ENCODE measurements at regions not wholly inside any gene's neighbourhood (a gene's known extent, or its start where the extent isn't known, plus 50 kb on each side); places are given as distances from the start of the nearest gene placed in this dataset.

DNA sequence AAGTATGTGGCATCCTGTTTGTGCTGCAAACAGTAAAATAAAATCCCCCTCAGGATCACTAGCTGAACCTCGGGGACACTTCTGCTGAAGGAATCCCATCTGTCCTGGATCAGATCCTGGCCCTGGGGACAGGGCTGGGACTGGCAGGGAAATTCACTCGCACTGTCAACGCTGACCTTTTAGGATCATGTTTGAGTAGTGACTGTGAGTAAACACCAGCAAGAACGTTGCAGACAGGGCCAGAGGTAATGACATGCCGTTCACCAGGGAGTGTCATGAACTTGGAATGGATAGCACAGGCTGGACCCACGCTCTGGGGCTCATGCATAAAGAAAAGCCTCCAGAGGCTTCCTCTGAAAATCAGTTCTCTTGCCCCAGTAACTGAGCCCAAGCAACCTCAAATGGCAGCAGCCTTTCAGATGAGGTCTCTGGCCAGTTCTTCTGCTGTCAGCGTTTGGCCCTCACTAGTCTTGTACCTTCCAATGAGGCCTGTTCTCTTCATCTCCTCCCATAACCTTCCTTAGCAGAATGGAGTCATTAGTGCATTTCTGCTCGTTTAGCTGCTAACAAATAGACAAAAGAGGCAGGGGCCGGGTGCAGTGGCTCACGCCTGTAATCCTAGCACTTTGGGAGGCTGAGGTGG lies 51.0 kb upstream of the BARX2 start:
- Mint-ChIP-seq H3K9me3 (no peaks in the 10 kb centered on the region), H3K4me3 (no peak overlapping the region), H3K27ac (no peak overlapping the region), H3K27me3 (no peaks in the 10 kb centered on the region), H3K4me1 (ENCODE audit: low read depth) (no peaks in the 10 kb centered on the region), H3K36me3 (no peaks in the 10 kb centered on the region)
- ChIA-PET CTCF (no interaction called here), POLR2A (no interaction called here)
- intact Hi-C loops (cut with micrococcal nuclease) = no loop called here
- no peak for DNase-seq

DNA sequence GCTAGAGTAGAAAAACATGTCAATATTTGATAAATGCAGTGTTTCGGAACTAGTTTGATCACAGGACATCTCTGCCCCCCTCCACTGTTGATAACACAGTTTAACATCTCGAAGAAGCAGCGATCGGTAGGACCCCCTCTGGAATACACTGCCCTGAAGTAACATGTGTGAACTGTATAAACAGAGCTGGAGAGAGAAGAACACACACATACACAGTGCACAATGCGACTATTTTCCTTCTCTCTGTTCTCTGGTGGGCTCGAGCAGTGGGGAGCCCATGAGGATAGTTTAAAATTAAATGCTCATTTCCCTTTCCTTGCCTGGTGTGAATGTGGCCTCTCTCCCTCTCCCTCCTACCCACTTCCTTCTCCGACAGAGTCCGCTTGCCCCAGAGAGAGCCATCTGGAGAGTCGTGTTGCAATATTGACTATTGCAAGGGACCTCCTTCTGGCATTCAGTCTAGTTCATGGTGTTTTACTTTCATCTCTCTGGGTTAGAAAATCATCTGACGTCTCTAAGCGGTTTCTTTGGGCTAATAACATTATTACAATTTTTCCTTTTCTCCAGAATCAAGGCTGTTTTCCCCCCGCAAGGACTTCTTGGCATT lies 51.6 kb upstream of the BARX2 start:
- CTCF ChIA-PET = no interaction called here
- H3K4me3 Mint-ChIP-seq = no peak overlapping the region
- no peaks in the 10 kb centered on the region for H3K36me3 Mint-ChIP-seq
- POLR2A ChIA-PET = no interaction called here
- H3K4me1 Mint-ChIP-seq (ENCODE audit: low read depth) = no peaks in the 10 kb centered on the region
- intact Hi-C loops (cut with micrococcal nuclease) = no loop called here
- no peaks in the 10 kb centered on the region for H3K9me3 Mint-ChIP-seq
- no peak for DNase-seq
- no peaks in the 10 kb centered on the region for H3K27me3 Mint-ChIP-seq
- no peak overlapping the region for H3K27ac Mint-ChIP-seq

DNA sequence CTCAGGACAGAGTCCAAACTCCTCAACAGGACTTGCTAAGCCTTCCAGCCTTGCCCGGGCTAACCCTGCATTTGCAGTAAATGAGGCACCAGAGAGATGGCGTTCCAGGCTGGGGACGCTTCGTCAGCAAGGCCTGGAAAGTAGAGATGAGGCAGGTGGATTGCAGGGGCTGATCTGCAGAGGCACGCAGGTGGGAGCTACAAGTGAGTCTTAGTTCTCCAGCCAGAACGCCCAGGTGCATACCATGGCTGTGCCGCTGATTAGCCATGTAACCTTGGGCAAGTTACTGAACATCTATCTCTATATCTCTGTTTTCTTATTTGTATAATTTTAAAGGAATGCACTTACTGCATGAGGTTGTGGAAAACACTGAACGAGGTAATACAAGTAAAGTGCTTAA lies 52.7 kb upstream of the BARX2 start:
- POLR2A ChIA-PET = no interaction called here
- Mint-ChIP-seq H3K27ac (no peak overlapping the region), H3K9me3 (no peaks in the 10 kb centered on the region), H3K4me1 (ENCODE audit: low read depth) (no peaks in the 10 kb centered on the region), H3K36me3 (no peaks in the 10 kb centered on the region), H3K27me3 (no peaks in the 10 kb centered on the region), H3K4me3 (no peak overlapping the region)
- CTCF ChIA-PET = interaction anchor here (0.9 kb wide), 1 partner anchor 204 kb away, joined by 3 read pairs; no protein-coding TSS in a partner anchor
- DNase-seq = no peak
- intact Hi-C loops (cut with micrococcal nuclease) = no loop called here

DNA sequence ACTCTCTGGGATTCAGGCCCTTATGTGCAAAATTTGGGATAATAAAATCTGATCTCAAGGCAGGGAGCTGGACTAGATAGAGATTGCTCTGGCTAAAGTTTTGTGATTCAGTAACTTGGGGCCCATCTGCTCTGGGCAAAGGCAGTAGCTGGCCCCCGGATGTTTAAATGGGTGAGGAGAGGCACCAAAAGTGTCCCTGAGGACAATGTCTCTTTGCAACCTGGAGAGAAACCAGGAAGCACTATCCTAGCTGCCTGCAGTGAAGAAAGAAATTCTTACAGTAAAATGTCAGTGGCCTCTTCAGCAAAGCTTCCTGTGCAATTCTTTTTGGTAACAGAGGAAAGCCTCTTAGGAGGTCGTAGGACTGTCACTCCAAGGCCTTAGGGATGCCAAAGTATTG lies 54.6 kb upstream of the BARX2 start:
- Mint-ChIP-seq H3K36me3 (no peaks in the 10 kb centered on the region), H3K4me1 (ENCODE audit: low read depth) (no peaks in the 10 kb centered on the region), H3K27ac (no peak overlapping the region), H3K9me3 (no peaks in the 10 kb centered on the region), H3K27me3 (no peaks in the 10 kb centered on the region), H3K4me3 (no peak overlapping the region)
- ChIA-PET CTCF (interaction anchor here (0.6 to 4.2 kb wide), 3 partner anchors 11 to 1591 kb away, joined by 3 to 21 read pairs (median 3); no protein-coding TSS in a partner anchor), POLR2A (no interaction called here)
- intact Hi-C loops (cut with micrococcal nuclease) = no loop called here
- no peak for DNase-seq

DNA sequence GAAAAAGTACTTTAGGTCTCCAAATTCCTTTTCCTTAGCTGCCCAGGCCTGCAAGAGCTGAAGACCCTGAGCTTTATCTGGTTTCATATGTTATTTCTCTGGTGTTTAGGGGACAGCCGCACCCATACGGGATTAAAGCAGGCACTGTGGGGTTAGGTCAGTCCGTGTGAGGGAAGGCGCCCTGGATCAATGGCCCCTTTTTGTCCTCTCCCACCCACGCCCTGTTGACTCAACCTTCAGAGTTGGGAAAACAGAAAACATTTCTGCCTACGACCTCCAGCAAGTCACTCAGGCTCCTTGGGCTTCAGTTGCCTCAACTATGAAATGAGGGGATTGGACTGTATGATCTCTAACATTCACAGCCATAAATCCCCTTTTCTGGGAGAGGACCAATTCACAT lies 55.2 kb upstream of the BARX2 start:
- DNase-seq = no peak
- no peak overlapping the region for H3K27ac Mint-ChIP-seq
- no peaks in the 10 kb centered on the region for H3K4me1 Mint-ChIP-seq (ENCODE audit: low read depth)
- CTCF ChIA-PET = interaction anchor here (1.0 to 4.2 kb wide), 2 partner anchors 12 to 14 kb away, joined by 3 to 21 read pairs; no protein-coding TSS in a partner anchor
- intact Hi-C loops (cut with micrococcal nuclease) = no loop called here
- no peaks in the 10 kb centered on the region for H3K36me3 Mint-ChIP-seq
- H3K4me3 Mint-ChIP-seq = no peak overlapping the region
- POLR2A ChIA-PET = no interaction called here
- H3K27me3 Mint-ChIP-seq = no peaks in the 10 kb centered on the region
- no peaks in the 10 kb centered on the region for H3K9me3 Mint-ChIP-seq

DNA sequence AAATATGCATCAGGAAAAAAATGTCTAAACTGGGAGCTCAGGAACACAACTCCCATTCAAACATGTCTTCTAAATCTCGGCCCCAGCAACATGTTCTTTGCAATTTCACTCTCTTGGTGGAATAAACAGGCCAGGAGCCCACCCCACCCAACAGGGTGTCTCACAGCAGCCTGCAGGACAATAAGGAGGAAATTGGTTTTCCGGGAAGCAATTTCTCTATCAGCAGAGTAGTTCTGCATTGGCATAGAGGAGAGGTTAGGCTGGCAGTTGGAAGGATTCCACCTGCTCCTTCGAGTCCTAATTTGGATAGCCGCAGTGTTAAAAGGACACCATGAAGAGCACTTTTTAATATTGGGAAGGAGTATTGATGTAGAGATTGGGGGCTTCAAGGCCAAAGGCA lies 55.9 kb upstream of the BARX2 start:
- DNase-seq = no peak
- no peak overlapping the region for H3K4me3 Mint-ChIP-seq
- ChIA-PET CTCF (interaction anchor here (1.2 to 4.2 kb wide), 2 partner anchors 9 to 13 kb away, joined by 3 to 21 read pairs; no protein-coding TSS in a partner anchor), POLR2A (no interaction called here)
- no peaks in the 10 kb centered on the region for H3K9me3 Mint-ChIP-seq
- H3K27me3 Mint-ChIP-seq = no peaks in the 10 kb centered on the region
- no peaks in the 10 kb centered on the region for H3K4me1 Mint-ChIP-seq (ENCODE audit: low read depth)
- H3K36me3 Mint-ChIP-seq = no peaks in the 10 kb centered on the region
- no peak overlapping the region for H3K27ac Mint-ChIP-seq
- intact Hi-C loops (cut with micrococcal nuclease) = no loop called here

DNA sequence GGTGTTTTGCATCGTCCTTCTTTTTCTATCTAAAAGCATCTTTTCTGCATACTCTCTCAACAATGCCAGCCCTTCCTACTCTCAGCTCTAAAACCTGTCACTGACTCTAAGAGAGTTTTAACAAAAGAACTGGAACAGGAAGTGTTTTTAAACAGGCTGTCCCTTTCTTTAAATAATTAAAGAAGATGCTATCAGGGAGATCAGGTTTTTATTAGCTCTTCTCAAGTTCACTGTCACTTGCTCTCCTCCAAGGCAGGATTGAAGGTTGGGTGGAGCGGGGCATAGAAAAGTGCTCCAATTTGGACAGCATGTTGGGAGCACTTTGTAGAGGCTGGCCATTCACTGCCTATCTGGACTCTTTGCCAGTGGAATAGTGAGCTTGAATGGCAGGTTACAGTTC lies 56.4 kb upstream of the BARX2 start:
- Mint-ChIP-seq H3K27ac (no peak overlapping the region), H3K9me3 (no peaks in the 10 kb centered on the region), H3K36me3 (no peaks in the 10 kb centered on the region), H3K27me3 (no peaks in the 10 kb centered on the region), H3K4me3 (no peak overlapping the region), H3K4me1 (ENCODE audit: low read depth) (no peaks in the 10 kb centered on the region)
- DNase-seq = no peak
- POLR2A ChIA-PET = no interaction called here
- intact Hi-C loops (cut with micrococcal nuclease) = no loop called here
- CTCF ChIA-PET = interaction anchor here (0.9 to 4.2 kb wide), 3 partner anchors 9 to 13 kb away, joined by 3 to 21 read pairs (median 3); no protein-coding TSS in a partner anchor

DNA sequence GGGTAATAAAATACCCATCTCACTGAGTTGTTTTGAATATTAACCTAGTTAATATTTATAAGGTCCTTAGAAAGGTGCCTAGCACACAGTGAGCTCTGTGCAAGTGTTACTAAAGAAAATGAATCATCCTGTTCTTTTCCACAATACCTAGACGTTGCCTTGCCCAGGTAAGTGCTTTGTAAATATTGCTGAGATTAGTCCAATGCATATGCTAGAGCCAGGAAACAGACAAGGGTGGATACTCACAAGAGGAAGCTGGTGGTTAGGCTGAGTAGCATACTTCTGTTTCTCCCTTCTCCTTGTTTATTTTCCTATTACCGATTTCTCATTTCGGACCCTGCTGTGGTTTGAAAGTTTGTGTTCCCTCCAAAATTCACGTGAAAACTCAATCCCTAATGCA lies 58.1 kb upstream of the BARX2 start:
- Mint-ChIP-seq H3K4me3 (no peak overlapping the region), H3K4me1 (ENCODE audit: low read depth) (no peaks in the 10 kb centered on the region), H3K27me3 (no peaks in the 10 kb centered on the region), H3K27ac (no peak overlapping the region), H3K36me3 (no peaks in the 10 kb centered on the region), H3K9me3 (no peaks in the 10 kb centered on the region)
- ChIA-PET POLR2A (no interaction called here), CTCF (interaction anchor here (4.2 kb wide), 1 partner anchor 15 kb away, joined by 21 read pairs; no protein-coding TSS in a partner anchor)
- no peak for DNase-seq
- intact Hi-C loops (cut with micrococcal nuclease) = no loop called here

DNA sequence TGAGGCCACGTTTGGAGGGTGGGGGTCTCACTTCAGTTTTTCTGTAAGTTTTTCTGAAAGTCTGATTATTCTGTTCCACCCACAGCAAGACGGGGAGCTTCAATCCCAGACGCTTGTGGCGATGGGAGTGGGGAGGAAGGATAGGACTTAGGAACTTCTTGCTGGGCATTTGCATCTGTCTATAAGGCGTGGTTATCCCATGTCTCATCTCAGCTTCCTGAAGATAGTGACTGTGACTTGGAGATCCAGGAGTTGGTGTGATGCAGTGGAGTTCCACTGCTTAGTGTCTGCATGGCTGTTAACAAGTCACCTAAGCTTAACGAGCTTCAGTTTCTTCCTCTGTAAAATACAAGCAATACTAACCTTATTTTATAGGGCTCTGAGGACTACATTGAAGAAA lies 58.9 kb upstream of the BARX2 start:
- ChIA-PET CTCF (no interaction called here), POLR2A (no interaction called here)

DNA sequence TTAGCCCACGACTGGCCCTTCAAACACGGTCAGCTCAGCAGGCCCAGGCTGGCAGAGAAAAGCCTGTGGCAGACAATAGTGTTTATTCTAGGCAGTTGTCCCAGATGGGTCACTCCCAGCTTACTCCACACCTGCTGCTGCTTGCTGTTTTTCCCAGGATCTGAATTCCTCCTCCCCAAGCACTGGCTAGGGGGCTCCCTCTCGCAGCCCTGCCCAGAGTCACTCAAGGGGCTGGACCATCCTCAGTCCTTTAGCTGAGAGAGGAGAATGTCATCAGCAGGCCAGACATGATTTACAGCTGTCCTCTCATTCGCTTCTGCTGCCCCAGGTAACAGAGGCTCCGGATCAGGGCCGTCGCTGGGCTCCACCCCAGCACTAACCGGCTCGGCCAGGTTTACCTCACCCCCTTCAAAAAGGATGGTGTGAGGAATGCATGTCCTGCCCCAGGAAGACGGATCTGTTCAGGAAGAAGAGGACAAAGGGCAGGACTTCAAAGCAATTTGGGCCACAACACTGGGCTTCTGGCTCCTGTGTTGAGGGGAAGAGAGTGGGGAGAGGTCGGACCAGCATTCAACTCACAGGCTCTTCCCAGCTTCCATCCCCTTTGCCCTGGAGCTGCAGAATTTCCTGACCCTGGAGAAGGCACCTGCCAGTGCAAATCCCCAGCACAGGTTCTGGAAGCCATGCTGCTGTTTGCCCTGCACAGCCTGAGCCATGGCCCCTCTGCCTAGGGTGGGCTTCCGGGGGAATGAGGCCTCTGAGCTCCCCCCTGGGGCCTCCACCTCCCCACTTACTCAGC lies 59.7 kb upstream of the BARX2 start:
- DNase-seq = no peak
- Mint-ChIP-seq H3K27ac (no peak overlapping the region), H3K9me3 (no peaks in the 10 kb centered on the region), H3K27me3 (no peaks in the 10 kb centered on the region), H3K36me3 (no peaks in the 10 kb centered on the region), H3K4me3 (no peak overlapping the region), H3K4me1 (ENCODE audit: low read depth) (no peaks in the 10 kb centered on the region)
- CTCF ChIA-PET = no interaction called here
- intact Hi-C loops (cut with micrococcal nuclease) = no loop called here
- POLR2A ChIA-PET = no interaction called here

More for the DNA sequence above, 58.9 kb upstream of the BARX2 start:
- H3K27me3 Mint-ChIP-seq = no peaks in the 10 kb centered on the region
- no peak for DNase-seq
- H3K4me3 Mint-ChIP-seq = no peak overlapping the region
- intact Hi-C loops (cut with micrococcal nuclease) = no loop called here
- no peaks in the 10 kb centered on the region for H3K9me3 Mint-ChIP-seq
- no peak overlapping the region for H3K27ac Mint-ChIP-seq
- H3K4me1 Mint-ChIP-seq (ENCODE audit: low read depth) = no peaks in the 10 kb centered on the region
- H3K36me3 Mint-ChIP-seq = no peaks in the 10 kb centered on the region

DNA sequence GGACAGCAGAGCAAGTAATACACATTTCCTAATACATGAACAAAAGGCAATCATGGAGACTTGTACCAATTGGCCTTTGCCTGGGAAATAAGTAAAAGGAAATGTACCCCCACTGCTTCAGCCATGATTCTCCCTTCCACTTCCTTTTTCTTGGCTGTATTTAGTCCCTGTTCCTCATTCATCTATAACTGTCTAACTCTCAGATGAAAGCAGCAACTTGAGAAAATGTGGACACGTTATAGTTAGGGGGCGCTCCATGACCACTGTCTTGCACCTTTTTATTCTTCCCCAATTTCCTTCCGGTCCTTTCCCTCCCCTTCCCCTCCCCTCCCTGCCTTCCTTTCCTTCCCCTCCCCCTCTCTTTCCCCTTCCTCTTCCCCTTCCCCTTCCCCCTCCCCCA lies 61.3 kb upstream of the BARX2 start:
- POLR2A ChIA-PET = no interaction called here
- DNase-seq = no peak
- H3K4me1 Mint-ChIP-seq (ENCODE audit: low read depth) = no peaks in the 10 kb centered on the region
- no peaks in the 10 kb centered on the region for H3K27me3 Mint-ChIP-seq
- CTCF ChIA-PET = interaction anchor here (0.8 kb wide), 1 partner anchor 17 kb away, joined by 4 read pairs; no protein-coding TSS in a partner anchor
- no peaks in the 10 kb centered on the region for H3K9me3 Mint-ChIP-seq
- no peak overlapping the region for H3K27ac Mint-ChIP-seq
- no peak overlapping the region for H3K4me3 Mint-ChIP-seq
- H3K36me3 Mint-ChIP-seq = no peaks in the 10 kb centered on the region
- intact Hi-C loops (cut with micrococcal nuclease) = no loop called here

DNA sequence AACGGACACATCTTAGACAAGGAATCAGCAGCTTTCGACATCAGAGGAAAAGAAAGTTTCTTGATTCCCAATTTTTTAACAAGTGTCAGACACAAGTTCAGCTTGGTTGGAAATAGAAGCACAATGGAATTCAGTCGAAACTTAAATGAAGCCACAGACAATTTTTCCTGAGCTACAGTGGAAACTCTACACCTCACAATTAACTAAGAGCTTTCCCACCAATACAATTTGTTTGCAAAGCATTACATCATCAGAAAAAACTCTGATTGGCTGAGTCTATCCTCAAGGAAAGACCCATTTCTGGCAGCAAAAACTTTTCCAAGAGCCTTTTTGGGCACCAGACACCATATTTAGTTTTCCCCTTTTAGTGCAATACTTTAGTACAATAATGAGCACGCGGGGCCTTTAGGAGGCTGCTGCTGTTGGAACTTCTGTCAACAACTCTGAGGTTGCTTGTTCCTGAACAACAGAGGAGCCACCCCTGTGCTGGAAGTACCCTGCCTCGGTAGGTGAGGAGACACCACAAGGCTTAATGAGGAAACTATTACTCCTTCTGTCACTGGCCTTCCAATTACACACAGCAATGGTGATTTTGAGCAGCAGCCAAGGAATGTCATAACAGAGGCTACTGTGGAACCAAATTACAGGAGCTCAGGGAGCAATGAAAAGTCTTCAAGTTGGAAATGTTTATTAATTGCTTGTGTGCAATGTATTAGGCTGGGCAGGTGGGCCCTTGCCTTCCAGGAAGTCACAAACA lies 61.9 kb upstream of the BARX2 start:
- CTCF ChIA-PET = interaction anchor here (0.8 to 1.1 kb wide), 2 partner anchors 14 to 18 kb away, joined by 3 to 4 read pairs; no protein-coding TSS in a partner anchor
- Mint-ChIP-seq H3K27ac (no peak overlapping the region), H3K4me1 (ENCODE audit: low read depth) (no peaks in the 10 kb centered on the region), H3K9me3 (no peaks in the 10 kb centered on the region), H3K27me3 (no peaks in the 10 kb centered on the region), H3K4me3 (no peak overlapping the region), H3K36me3 (no peaks in the 10 kb centered on the region)
- POLR2A ChIA-PET = no interaction called here
- intact Hi-C loops (cut with micrococcal nuclease) = no loop called here
- DNase-seq = no peak
